DND-41 (cell line): ENCODE measurements at regions not wholly inside any gene's neighbourhood (a gene's known extent, or its start where the extent isn't known, plus 50 kb on each side); places are given as distances from the start of the nearest gene placed in this dataset.
"Not testable (repeated sequence)": the region's sequence is repeated elsewhere in the genome, so short reads cannot be mapped to it uniquely, and the experiment has no call there.

ENCODE experiments used
- EZH2 ChIP-seq: IDR thresholded peaks from 3 replicates; pipeline ENCODE4 v1.6.1; 2012; ENCODE audit warnings: borderline replicate concordance, low read depth, mild to moderate bottlenecking, moderate library complexity, low read length, inconsistent platforms; ENCODE audit not compliant: severe bottlenecking
- TF ChIP-seq, protein P1 (sequence below): IDR thresholded peaks from 2 replicates; pipeline ENCODE4 v1.5.1; 2012; ENCODE audit warnings: borderline replicate concordance, low read length, moderate library complexity, mild to moderate bottlenecking; ENCODE audit not compliant: poor library complexity, severe bottlenecking; ENCODE audit errors: extremely low read depth

- TF ChIP-seq, protein P1, sequence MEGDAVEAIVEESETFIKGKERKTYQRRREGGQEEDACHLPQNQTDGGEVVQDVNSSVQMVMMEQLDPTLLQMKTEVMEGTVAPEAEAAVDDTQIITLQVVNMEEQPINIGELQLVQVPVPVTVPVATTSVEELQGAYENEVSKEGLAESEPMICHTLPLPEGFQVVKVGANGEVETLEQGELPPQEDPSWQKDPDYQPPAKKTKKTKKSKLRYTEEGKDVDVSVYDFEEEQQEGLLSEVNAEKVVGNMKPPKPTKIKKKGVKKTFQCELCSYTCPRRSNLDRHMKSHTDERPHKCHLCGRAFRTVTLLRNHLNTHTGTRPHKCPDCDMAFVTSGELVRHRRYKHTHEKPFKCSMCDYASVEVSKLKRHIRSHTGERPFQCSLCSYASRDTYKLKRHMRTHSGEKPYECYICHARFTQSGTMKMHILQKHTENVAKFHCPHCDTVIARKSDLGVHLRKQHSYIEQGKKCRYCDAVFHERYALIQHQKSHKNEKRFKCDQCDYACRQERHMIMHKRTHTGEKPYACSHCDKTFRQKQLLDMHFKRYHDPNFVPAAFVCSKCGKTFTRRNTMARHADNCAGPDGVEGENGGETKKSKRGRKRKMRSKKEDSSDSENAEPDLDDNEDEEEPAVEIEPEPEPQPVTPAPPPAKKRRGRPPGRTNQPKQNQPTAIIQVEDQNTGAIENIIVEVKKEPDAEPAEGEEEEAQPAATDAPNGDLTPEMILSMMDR = not testable (repeated sequence)
- TF ChIP-seq EZH2 = not testable (repeated sequence)
Observed at GRCh38 chr5:16276859-16277258, 97.3 kb upstream of the MARCHF11 start.
